H1 (cell line): ENCODE measurements at regions not wholly inside any gene's neighbourhood (a gene's known extent, or its start where the extent isn't known, plus 50 kb on each side); places are given as distances from the start of the nearest gene placed in this dataset.

ENCODE experiments used
- ASH2L ChIP-seq: fragments of 200-600, 300-600 bp; sonication (generic); IDR thresholded peaks from one replicate; pipeline ENCODE4 v1.7.1; 2017; ENCODE audit warnings: low read length
- CBX8 ChIP-seq: fragments of 300-800, 300-1000 bp; sonication (generic); IDR thresholded peaks from 2 replicates; pipeline ENCODE4 v1.7.1; 2016; ENCODE audit warnings: low read depth, low read length, borderline replicate concordance
- CEBPB ChIP-seq: IDR thresholded peaks from 2 replicates; pipeline ENCODE4 v1.6.1; 2012; ENCODE audit warnings: low read depth, low read length
- TCF12 ChIP-seq: IDR thresholded peaks from 2 replicates; pipeline ENCODE4 v1.6.1; 2011; ENCODE audit warnings: low read depth, mild to moderate bottlenecking, low read length
- TF ChIP-seq, protein P1 (sequence below), 3 experiments: IDR thresholded peaks; 1 replicate in 2 of 3; 2 replicates in 1 of 3; pipeline versions ENCODE4 v1.5.1 to v1.6.1; 2011; ENCODE audit warnings: low read length in 3 of 3, mild to moderate bottlenecking in 3 of 3, inconsistent platforms in 2 of 3, low read depth in 1 of 3, moderate library complexity in 1 of 3; ENCODE audit not compliant: insufficient read depth in 1 of 3; ENCODE audit errors: control extremely low read depth in 1 of 3

DNA sequence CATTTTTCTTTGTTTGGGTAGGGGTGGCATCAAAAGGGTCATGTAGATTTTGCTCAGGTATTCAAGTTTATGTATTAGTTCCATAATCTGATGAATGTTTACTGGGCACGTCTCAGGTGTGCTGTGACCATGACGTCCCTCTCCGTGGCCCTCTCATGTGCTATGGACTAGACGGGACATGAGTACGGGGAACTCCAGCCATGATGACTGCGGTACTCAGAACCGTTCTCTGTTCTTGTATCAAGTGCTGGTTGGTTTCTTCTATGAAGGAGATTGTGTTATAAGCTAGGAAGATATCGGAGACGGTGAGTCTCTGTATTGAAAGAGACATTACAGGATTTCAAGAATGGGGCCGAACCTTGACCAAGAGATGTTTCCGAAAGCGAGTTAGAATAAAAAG lies 116.5 kb upstream of the ADARB2 start (continued):
- TF ChIP-seq, protein P1, sequence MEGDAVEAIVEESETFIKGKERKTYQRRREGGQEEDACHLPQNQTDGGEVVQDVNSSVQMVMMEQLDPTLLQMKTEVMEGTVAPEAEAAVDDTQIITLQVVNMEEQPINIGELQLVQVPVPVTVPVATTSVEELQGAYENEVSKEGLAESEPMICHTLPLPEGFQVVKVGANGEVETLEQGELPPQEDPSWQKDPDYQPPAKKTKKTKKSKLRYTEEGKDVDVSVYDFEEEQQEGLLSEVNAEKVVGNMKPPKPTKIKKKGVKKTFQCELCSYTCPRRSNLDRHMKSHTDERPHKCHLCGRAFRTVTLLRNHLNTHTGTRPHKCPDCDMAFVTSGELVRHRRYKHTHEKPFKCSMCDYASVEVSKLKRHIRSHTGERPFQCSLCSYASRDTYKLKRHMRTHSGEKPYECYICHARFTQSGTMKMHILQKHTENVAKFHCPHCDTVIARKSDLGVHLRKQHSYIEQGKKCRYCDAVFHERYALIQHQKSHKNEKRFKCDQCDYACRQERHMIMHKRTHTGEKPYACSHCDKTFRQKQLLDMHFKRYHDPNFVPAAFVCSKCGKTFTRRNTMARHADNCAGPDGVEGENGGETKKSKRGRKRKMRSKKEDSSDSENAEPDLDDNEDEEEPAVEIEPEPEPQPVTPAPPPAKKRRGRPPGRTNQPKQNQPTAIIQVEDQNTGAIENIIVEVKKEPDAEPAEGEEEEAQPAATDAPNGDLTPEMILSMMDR (IDR thresholded peaks at IDR 0.05; ENCODE audit: control extremely low read depth in 1 of 3, insufficient read depth in 1 of 3, low read depth in 1 of 3, low read length in 3 of 3), result no peak
- TF ChIP-seq ASH2L (no peak), CBX8 (no peak), TCF12 (no peak), CEBPB (no peak)
